GM19351 (cell line): ENCODE measurements at regions not wholly inside any gene's neighbourhood (a gene's known extent, or its start where the extent isn't known, plus 50 kb on each side); places are given as distances from the start of the nearest gene placed in this dataset.

ENCODE experiments used
- ATAC-seq: cut with Tn5 transposase; IDR thresholded peaks from one replicate; pipeline ENCODE4 v1.9.1; 2021; ENCODE audit warnings: mild to moderate bottlenecking, moderate library complexity; ENCODE audit not compliant: unreplicated experiment

DNA sequence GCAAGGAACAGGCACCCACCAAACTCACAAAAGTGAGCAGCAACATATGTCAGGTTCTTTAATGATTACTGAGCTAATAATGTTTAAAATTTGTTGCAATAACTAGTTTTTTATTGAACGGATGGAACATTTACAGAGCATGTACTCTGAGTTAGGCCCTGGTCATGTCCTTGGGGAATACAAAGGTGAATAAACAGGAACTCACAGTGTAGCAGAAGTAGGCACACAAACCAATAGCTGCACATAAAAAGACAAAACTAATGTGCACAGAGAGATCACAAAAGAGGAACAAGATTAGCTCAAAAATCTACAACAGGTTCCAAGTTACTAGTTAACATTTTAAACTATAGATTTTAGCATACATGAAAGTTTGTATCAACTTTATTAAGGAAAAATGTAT, 505.3 kb upstream of the PPP2R3A start:
- ATAC-seq, result no peak

DNA sequence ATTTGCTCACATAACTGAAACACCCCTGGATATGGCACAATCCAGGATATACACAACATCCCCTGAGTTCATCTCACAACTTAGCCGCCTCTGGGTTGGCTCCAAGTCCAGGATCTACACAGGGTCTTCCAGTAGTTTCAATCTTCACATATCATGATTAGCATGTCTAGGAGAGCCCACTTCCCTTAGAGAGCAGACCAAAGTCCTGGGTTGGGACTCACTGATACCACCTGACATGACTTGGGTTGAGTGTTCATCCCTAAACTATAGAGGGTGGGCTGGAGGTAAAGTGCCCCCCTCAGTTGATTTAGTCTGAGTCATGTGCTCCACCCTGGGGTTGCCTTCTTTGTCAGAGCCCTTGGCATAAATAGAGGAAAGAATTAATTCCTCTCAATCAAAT, 493.6 kb upstream of the PPP2R3A start:
- no peak for ATAC-seq

DNA sequence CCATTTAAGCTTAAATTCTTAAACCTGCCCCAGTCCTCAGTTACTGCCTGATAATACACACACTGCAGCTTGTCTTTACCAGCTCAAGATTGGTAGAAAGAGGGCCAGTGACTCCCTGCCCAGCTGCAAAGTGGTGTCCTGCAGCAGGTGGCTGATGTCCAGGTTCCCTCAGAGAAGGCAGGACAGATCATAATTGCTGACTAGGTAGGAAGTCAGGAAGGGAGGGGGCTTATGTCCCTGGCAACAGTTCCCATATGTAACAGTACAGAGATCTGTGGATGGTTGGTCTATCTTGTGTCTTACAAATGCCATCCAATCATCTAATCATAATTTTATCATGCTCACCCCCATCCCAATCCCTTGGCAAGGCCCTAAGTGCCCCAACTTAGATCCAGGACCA, 492.1 kb upstream of the PPP2R3A start:
- ATAC-seq, result no peak

DNA sequence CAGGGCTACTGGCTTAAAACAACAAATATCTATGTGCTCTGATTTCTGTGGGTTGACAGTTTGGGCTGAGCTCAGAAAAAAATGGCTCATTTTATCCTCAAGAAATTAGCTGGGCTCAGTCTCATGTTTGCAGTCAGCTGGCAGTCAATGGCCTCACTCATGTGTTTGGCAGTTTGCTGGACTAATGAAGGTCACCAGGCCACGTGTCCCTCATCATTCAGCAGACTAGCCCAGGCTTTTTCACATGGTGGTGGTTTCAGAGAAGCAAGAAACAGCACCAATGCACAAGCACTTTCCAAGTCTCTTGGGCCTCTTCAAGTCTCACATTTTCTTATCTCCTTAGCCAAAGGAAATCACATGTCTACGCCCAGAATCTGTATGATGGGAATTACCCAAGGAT, 478.3 kb upstream of the PPP2R3A start:
- no peak for ATAC-seq

DNA sequence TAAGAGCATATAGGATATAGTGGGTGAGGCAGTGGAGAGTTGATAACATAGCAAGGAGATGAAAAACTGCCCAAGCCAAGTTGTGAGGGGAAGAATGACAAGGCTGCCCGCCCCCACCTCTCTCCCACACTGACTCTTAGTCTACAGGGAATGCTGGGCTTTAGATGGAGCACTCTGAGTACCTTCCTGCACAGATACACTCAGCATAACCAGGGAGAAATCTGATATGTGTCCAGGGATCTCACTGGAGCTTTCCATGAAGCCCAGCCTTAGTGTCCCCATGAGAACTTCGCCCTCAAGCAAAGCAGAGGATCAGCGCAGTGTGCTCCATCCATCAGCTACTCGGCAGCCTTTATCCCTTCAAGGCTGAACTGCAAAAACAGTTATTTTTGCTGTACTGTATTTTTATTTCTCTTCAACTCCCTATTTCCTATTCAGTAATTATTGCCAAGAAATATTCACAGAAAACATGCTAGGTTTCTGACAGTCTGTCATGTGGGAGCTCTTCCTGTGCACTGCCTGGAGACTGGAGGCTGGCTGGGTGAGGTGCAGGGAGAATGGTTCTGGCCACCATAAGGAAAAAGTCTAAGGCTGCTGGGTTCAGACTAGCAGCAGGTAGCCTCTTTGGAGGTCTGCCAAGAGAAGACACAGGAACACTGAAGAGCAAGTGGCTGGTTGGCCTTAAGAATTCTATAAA, 475.2 kb upstream of the PPP2R3A start:
- no peak for ATAC-seq

DNA sequence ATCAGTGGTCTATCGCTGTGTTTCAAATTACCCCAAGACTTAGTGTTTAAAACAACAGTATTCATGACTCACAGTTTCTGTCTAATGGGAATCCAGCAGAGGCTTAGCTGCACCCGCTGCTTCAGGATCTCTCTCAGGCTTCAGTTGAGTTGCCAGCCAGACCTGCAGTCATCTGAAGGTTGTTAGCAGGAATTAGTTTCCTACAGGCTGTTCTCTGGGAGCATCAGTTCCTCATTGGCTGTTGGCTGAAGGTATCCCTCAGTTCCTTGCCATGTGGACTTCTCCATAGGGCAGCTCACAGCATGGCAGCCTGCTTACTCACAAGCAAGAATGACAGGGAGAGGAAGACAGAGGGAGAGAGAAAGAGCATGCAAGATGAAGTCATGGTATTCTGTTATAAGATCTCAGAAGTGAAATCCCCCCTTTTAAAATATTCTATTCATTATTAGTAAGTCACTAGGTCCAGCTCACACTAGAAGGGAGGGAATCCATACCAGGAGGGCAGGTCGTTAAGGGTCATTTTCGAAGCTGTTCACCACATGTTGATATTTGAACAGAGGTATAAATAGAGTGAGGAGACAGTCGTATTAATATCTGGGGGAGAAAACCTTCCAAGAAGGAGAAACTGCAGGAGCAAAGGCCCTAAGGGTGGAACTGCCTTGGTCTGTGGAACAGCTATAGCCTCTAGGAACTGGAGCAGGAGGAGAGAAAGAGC, 473.9 kb upstream of the PPP2R3A start:
- no peak for ATAC-seq

DNA sequence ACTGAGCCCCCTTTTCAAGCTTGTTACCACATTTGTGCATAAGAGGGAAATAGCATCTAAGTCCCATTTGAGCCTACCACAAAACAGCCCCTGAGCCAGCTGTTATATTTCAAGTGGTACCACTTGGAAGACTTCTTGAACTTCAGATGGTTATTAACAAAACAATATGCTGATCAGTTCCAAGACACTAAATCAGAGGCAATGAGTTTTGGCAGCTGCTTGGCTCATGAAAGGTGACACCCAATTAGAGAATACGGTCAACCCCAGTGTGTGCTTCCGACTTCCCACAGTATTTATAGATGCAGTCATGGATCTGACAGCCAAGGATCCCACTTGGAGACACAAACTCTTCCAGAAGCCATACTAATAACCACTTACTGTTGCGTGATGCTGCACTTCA, 469.6 kb upstream of the PPP2R3A start:
- ATAC-seq, result no peak

DNA sequence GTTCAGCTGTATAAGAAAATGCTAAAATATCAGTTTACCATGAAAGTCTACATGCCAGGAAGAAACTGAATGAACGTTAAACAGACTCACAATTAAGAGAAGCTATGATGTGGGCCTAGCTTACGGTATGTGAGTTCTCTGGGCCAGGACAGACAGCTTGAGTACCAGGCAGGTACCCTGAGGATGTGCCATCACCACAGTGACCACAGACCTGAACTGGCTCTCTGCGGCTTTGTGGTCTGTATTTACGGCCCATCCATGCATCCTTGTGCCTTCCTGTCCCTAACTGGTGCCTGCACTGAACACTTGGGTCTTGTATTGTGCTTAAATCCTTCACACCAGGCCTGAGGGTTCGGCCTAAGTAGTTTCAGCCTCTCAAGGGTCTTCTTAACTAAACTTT, 467.5 kb upstream of the PPP2R3A start:
- ATAC-seq, result no peak

DNA sequence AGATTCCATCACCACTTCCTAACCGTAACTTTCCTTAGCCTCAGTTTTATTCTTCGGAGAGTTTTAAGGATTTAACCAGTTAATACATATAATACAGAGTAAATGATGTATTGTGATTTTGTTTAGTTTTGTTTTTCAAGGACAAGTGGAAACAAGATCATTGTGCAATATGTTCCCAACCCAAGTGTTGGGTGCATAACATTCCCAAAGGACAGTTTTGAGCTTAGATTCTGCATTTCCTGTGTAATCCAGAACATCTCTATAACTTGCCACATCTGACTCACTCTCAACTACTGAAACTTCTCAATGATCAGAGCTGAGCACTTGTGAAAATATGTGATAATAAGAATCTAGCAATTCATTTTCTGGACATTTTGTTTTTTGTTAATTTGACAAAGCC, 466.1 kb upstream of the PPP2R3A start:
- ATAC-seq, result no peak

DNA sequence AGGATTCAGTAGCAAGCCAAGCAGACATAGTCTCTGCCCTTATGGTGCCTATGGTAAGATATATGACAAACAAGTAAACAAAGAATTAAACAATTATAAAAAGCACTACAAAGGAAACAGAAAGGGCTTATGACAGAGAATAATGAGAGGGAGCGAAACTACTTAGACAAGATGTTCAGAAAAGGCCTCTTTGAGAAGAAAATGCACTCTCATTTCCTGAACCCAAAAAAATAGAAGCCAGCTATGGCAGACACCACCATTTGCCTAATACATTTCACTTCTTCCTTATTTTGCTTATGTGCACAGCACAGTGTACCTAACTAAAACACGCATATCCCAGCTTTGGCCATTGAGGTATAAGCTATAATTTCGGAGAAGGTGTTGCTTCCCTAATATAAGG, 465.5 kb upstream of the PPP2R3A start:
- ATAC-seq, result no peak

DNA sequence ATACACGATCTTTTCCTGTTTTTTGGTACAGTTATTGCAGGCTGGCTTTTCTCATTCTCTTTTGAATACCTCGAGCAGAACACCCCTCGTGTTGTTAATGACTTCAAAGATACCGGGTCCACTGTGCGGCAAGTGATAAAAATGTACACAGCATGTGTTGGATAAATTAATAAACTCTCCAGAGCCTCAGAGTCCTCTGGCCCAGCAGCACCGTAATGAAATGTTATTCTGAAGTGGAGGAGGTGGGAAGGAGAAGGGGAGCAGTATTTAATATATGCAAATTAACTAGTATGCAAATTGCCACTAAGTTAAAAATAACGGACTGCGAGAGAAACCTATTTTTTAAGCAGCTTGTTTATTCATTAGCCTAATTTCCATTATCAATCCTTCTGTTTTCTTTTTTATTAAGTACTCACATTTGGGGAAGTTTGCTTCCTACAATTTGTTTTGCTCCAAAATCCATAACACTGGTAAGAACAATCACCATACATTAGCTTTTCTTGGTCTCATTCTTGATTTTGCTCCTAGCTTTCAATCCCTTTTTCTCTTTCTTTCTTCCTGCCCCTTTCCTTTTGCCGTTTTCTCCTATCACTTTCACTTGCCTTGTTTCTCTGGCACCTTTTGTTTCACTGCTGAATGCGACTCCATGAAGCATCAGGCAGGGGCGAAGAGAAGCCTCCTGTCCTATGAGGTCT, 462.3 kb upstream of the PPP2R3A start:
- ATAC-seq, result no peak

DNA sequence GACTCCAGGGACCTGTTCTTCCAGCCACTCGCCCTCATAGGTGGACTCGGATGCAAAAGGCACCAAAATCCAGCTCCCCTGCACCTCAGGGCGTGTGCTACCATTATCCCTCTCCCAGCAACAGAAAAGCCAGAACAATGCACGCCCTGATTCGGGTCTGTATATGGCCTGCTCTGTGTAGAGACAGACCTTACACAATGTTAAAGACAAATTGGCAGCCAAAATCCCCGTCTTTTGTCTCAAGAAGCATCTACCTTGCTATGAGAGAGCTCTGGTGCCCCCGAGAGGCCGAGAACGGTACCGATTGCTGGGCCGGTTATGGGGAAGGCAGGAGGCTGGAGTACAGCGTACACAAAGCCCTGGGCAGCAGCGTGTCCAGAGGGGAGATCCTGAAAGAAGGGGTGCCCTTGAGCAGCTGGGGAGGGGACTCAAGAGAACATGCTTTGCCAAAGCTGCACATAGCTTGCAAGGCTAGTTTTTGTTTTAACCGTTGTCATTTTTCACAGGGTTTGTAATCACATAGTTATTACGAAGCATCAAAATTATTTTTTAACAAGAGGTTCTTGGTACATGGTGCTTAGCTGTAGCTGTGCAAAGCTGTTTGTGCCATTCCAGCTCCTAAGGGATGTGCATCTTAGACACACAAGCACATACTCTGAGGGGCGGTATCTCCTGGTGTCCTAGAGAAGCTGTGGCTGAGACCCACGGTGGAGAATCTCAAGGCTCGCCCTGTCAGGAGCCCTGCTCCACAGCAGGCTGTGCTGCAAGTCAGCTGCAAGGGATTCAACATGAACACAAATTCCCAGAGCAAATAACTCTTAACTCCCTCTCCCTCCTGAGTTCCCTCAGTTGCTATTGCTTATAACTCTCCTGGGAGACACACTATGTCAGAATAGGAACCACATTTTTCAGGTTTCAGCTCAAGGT, 461.5 kb upstream of the PPP2R3A start:
- peak; percentile 90 for ATAC-seq

DNA sequence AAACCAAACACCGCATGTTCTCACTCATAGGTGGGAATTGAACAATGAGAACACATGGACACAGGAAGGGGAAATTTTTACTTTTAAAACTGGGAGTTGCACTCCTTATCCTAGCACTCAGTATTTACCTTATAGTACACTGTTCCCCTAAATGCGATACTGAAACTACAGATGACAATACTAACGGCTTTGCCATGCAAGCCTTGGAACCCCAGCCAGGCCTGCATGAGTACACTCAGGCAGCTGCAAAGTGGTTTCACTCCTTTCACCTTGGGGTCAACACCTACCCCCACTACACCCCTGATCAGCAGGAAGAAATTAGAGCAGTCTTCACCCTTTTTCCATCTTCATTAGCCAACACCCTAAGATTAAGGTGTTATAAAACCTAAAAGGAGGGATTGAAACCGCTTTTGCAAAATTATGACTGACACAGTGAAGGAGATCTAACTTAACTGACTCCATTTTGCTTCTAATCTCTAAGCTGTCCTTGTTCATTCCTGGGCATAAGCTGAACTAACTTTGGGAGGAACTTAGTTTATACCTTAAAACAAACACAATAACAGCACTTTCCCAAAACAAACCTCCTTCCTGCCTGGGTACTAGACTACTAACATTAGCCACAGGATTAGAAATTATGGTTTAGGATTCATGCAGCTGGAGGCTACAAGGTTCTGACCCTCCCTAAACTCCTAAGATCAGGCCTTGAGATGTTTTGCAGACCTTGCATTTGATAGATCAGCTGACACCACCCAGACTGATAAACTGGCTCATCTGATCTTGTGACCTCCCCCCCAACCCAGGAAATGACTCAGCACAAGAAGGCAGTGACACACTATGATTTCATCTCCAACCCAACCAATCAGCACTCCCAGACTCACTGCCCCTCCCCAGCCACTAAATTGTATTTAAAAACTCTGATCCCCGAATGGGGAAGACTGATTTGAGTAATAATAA, 452.1 kb upstream of the PPP2R3A start:
- ATAC-seq, result no peak

DNA sequence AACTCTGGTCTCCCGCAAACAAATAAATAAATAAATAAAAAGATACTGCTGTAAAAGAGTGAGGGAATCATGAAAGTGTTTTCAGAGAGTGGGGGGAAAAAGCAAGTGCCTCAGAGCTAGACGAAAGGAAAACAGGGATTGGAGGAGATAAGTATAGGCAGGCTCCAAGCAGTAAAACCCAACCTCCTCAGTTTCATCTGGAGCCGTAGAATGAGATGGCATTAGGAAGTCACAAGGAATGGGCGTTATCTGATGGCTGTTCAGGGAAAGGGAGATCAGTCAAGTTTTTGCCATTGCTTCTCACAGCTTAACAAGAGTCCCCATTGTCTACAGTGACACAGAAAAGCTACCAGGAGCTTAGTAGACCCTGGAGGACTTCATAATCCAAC, 451.5 kb upstream of the PPP2R3A start:
- no peak for ATAC-seq

DNA sequence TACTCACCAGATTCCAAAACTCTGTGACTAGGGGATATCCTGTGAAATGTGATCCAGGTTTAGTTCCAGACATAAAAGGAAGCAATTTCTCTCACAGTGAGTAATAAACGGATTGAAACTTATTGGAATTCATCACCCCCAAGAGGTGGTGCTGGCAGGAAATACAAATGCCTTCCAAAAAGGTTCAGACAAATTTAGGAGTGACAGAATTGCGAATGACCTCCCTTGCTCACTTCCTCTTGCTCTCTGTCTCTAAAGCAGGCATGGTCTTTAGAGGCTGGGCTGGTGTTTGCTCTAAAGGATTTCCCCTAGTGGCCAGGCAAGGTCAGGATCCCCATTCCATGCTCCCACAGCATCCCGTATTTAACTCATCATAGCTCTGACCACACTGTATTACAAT, 449.4 kb upstream of the PPP2R3A start:
- ATAC-seq, result no peak

DNA sequence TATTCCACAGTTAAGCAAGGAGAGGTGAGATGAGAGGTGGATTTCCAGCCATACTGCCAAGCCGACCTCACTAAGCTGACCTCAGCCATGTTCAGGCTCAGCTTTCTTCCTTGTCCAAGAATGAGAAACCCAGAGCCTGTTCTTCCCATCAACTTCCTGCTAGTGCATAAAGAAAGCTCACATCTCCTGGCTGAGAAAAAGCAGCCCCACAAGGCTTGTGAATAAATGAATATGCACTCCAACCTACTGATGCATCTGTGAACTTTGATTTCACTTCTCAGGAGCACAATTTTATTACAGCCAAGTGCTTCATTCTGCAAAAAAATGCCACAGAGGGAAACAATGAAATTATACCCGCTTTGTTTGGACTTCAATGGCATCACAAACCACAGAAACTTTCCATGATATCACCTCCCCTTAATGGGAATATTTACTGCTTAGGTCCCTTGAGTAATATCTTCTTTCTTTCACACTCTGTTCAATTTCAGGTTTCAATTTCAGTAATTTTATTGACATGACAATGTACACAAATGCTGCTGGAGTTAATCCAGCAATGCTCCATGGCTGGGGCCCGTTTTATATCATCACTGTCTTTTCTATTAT, 437.0 kb upstream of the PPP2R3A start:
- no peak for ATAC-seq

DNA sequence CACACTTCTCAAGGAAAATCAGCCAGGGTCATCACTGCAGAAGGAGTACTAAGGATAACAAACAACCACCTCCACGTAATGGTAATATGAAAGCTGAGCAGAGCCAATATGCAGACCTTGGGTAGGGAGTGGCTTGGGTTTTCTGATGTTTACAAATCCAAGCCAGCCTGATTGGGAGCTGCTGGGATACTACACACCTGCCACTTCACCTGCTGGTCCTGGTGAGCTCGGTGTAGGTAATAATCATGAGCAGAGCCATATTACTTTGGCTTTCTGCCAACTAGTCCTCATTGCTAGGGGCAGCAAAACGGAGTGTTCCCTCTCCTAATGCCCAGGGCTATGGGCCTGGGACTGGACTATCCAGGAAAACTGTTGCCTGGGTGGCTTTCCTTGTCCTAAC, 433.5 kb upstream of the PPP2R3A start:
- ATAC-seq, result no peak

DNA sequence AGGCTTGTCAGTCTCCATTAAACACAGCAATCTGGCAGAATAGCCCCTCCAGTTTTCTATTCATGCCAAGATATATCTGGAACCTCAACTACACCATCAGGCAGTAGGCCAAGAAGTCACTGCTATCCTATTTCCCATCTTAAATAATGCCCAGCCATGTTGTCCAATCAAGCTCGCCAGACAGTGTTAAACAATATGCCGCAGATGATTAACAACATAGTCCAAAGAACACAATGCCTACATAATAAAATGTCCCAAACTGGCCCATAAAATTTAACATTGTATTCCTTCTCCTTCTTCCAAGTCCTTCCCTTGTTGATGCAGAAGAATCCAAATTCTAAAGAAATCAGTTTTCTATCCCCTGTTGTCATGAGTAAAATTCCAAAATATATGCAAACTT, 427.4 kb upstream of the PPP2R3A start:
- no peak for ATAC-seq

DNA sequence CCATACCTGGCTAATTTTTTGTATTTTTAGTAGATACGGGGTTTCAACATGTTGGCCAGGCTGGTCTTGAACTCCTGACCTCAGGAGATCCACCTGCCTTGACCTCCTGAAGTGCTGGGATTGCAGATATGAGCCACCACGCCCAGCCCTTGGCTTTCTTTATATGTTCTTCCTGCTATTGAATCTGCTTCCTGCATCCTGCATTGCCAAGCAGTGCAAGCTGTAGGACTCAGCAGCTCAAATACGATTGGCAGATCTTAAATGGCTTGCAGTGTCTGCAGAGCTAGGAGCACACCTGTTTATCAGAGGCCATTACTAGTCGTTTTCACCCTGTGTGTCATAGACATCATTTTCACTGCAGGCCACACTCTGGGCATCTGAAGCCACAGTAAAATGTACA, 426.2 kb upstream of the PPP2R3A start:
- no peak for ATAC-seq

DNA sequence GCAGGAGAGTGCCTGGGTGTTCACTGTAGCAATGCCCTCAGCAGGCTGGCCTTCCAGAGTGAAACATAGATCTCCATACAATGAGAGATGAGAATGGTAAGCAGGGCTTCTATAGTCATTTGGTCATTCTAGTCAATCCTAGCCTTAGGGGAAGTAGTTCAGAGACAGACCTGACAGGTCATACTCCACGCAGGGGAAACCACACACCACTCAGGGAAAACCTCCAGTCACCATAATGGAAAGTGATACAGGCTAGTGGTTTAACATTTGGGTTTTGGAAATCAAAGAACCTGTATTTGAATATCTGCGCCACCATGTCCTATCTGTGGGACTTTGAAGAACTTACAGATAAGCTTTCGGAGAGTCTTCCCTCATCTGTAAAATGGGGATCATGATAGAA, 425.7 kb upstream of the PPP2R3A start:
- ATAC-seq, result no peak
